ENCODE measurements at regions not wholly inside any gene's neighbourhood (a gene's known extent, or its start where the extent isn't known, plus 50 kb on each side); places are given as distances from the start of the nearest gene placed in this dataset.

DNA sequence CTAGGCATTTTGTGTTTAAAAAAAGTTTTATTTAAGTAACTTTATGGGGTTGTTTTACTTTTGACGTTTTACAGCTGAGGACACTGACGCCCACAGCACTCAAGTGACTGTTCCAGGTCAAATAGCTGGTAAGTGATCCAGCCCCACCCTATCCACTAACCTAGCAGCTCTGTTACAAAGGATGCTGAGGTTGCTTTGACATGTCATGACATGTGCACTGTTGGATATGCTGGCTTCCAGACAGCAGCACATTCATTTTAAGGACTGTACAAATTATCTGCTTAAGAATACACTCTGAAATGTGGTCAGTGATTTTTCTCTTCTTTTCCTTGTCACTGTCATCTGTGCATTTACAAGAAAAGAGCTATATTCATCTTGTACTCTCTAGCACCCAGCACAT is 417.5 kb downstream of the ZEB2 start (continued):
- no peak for TF ChIP-seq RBM14 (IDR thresholded peaks at IDR 0.05; ENCODE audit: borderline replicate concordance, insufficient read depth, low read depth, low read length)

DNA sequence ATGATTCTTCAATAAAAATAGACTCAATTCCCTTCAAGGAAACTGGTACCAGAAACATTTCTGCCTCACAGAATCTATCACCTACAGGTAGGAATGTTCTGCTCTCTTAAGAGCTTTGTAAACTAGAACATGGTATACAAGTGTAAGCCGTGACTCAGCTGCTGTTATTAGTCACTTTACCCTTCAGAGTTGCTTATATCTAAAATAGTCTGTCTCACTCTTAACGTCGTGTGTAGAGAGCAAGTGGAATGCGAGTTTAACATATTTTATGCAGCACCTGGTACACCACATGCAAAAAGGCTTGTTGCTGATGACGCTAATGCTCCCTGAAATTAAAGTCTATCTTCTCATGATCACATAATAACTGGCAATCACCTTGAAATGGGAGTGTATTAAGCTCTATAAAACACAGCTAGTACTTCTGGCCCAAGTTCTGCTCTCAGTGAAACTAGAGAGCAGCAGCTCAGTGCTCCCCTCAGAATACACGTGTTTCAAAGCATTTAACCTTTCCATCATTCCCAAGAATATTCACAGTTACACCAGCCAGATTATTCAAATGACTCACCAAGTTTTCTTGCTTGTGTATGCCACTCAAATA is 420.0 kb downstream of the ZEB2 start:
- no TSS peak for BruUV-seq (replicated peaks)
- Histone ChIP-seq H3K4me3 (no peak overlapping the region), H3K4me1 (replicated peaks in 1 of 2; ENCODE audit: control insufficient read depth in 2 of 2, insufficient read depth in 2 of 2, low read length in 2 of 2) (no peaks in the 10 kb centered on the region; a peak in 1 of 5 replicates), H3K27ac (ENCODE audit: extremely low read depth, low read depth, low read length) (no peak overlapping the region), H3K4me2 (ENCODE audit: insufficient read depth, low read length) (no peak overlapping the region), H3K9me1 (ENCODE audit: control insufficient read depth, insufficient read depth, low read length) (no peaks in the 10 kb centered on the region), H2AFZ (ENCODE audit: low read depth, low read length) (peak overlapping the region; percentile 46), H3K9ac (ENCODE audit: insufficient read depth in 1 of 2, low read depth in 2 of 2, low read length in 2 of 2) (no peak overlapping the region), H3K27me3 (ENCODE audit: control insufficient read depth in 2 of 2, insufficient read depth in 2 of 2, low read length in 2 of 2) (no peaks in the 10 kb centered on the region), H3K36me3 (ENCODE audit: control insufficient read depth, insufficient read depth, low read length) (no peaks in the 10 kb centered on the region), H4K20me1 (replicated peaks; ENCODE audit: control insufficient read depth, insufficient read depth, low read length) (no peaks in the 10 kb centered on the region), H3K9me3 (replicated peaks; ENCODE audit: control insufficient read depth, insufficient read depth, low read depth, low read length) (no peaks in the 10 kb centered on the region), H3K79me2 (ENCODE audit: control insufficient read depth, insufficient read depth, low read length) (no peaks in the 10 kb centered on the region)
- FAIRE-seq: peak; percentile 51
- ChIA-PET POLR2A (interaction anchor here (0.8 kb wide), 1 partner anchor 15 kb away, joined by 3 read pairs; no protein-coding TSS in a partner anchor), CTCF (ENCODE audit: low intra/inter-chr PET ratio) (no interaction called here)
- intact Hi-C loops (cut with micrococcal nuclease) (no loop called here), in situ Hi-C loops (cut with MboI) (no loop called here)
- no peak for DNase-seq (ENCODE audit: extremely low read depth in 1 of 4, low spot score in 3 of 4)
- TF ChIP-seq, protein P1, sequence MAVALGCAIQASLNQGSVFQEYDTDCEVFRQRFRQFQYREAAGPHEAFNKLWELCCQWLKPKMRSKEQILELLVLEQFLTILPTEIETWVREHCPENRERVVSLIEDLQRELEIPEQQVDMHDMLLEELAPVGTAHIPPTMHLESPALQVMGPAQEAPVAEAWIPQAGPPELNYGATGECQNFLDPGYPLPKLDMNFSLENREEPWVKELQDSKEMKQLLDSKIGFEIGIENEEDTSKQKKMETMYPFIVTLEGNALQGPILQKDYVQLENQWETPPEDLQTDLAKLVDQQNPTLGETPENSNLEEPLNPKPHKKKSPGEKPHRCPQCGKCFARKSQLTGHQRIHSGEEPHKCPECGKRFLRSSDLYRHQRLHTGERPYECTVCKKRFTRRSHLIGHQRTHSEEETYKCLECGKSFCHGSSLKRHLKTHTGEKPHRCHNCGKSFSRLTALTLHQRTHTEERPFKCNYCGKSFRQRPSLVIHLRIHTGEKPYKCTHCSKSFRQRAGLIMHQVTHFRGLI (CRISPR knock-in tag; IDR thresholded peaks at IDR 0.05): no peak
- TF ChIP-seq FOSL1 (tag; conservative IDR thresholded peaks at IDR 0.05) (peak; percentile 75), TEAD1 (CRISPR knock-in tag; IDR thresholded peaks at IDR 0.05) (0 out of 4 replicates have a peak, but pooled peaks of 1 of the 2 experiments have one; percentile 36), ZNF668 (CRISPR knock-in tag; IDR thresholded peaks at IDR 0.05) (no peak)
- TF ChIP-seq, protein P2, sequence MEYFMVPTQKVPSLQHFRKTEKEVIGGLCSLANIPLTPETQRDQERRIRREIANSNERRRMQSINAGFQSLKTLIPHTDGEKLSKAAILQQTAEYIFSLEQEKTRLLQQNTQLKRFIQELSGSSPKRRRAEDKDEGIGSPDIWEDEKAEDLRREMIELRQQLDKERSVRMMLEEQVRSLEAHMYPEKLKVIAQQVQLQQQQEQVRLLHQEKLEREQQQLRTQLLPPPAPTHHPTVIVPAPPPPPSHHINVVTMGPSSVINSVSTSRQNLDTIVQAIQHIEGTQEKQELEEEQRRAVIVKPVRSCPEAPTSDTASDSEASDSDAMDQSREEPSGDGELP (CRISPR knock-in tag; IDR thresholded peaks at IDR 0.05; ENCODE audit: borderline replicate concordance): no peak
- TF ChIP-seq, protein P3, sequence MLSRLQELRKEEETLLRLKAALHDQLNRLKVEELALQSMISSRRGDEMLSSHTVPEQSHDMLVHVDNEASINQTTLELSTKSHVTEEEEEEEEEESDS (CRISPR knock-in tag; IDR thresholded peaks at IDR 0.05): no peak
- peak; percentile 55; the same call in 2 of the 3 replicates for ATAC-seq
- WGBS (ENCODE audit: insufficient coverage, low coverage, missing lambda C conversion rate): 30% methylated on average over 6 of the region's 6 CpGs
